HG03575 (cell line): ENCODE measurements at regions not wholly inside any gene's neighbourhood (a gene's known extent, or its start where the extent isn't known, plus 50 kb on each side); places are given as distances from the start of the nearest gene placed in this dataset.
"Not testable (repeated sequence)": the region's sequence is repeated elsewhere in the genome, so short reads cannot be mapped to it uniquely, and the experiment has no call there.

Experiments
- ATAC-seq: cut with Tn5 transposase; IDR thresholded peaks from one replicate; pipeline ENCODE4 v1.9.1; 2021; ENCODE audit not compliant: unreplicated experiment, insufficient number of reproducible peaks, low FRiP score; ENCODE audit errors: extremely low read depth

DNA sequence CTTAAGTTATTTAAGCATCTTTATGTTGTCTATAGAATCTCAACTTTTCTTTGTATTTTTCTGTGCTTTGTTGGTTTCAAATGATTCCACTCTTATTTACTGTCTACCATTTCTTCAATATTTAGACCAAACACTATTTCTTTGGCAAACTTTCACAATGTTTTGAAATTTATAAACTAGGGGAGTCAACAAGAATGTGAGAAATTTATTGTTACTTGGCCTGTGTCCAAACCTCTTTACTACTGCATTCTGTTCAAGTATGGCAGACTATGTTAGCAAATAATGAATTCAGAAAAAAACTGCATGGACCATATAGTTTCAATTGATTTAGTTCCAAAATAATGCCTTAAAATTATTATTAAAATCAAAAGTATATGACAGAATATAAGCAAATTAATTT is 470.2 kb downstream of the FBXO15 start:
- no peak for ATAC-seq

DNA sequence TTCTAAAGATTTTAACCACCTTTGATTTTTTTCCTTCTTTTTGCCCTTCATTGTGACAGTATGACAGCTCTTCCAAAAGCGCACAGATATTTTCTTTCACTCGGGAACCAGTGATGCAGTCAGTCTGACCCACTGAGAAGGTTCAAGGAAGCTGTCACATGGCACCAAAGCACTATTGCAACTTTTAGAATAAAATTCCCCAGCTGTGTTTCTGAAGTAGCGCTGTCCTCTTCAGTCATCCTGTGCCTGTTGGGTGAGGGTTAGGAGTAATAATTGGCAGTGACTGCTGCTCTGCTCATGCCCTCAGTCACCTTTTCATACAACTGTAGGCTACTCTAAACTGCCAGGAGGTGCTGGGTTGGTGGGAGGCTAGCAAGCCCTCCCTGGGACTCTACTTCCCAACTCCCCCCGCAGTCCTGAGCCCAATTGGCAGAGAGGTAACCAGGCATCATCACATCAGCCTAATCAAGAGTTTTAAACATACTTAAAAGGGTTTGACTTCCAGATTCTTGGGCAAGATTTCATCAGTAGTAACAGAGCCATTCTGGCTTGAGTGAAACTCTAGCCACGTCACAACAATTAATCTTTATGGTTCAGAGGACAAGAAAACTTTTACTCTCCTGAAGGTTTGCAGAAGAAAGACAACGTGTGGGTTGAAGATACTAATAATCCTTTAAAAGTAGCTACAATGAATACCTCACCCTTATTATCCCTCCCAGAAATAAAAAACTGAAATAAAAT is 473.3 kb downstream of the FBXO15 start:
- no peak for ATAC-seq

DNA sequence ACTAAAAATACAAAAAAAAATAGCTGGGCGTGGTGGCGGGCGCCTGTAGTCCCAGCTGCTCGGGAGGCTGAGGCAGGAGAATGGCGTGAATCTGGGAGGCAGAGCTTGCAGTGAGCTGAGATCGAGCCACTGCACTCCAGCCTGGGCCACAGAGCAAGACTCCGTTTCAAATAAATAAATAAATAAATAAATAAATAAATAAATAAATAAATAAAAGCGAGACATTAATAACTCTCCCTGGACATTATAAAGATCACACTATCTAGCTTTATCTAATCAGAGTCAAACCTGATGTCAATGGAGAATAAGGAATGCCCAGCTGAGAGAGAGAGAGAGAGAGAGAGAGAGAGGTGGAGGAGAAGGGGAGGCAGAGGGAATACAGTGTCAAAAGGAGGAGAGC is 476.2 kb downstream of the FBXO15 start:
- ATAC-seq, result not testable (repeated sequence)

DNA sequence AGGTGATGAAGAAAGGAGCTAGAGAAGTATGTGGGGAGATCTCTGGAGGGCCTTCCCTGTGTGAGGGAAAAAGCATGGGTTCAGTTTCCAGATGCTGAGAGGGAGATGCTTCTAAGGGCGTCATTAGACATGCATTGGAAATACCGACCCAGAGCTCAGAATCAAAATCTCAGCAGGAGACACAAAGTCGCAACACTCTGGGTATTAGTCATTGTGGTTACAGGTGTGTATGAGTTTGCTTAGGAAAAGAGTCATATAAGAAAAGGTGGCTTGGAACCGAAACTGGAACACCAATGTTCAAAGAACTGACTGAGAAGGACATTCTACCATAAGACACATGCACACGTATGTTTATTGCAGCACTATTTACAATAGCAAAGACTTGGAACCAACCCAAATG is 477.1 kb downstream of the FBXO15 start:
- no peak for ATAC-seq

DNA sequence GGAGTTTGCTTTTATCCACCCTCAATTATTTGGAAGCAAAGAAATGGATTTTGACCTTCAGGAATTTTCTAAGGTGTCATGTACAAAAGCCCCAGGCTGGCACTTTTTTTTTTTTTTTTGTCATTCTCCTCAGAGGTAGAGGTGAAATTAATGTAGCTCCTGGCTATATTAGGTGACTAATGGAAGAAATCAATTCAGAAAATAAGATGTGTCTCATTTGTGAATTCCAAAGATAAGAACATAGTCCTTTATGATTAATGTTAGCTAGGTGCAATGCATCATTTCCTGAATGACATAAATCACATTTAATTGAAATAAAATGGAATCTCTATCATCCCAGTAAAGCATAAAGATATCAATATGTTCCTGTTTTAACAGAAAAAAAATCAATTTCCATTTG is 477.6 kb downstream of the FBXO15 start:
- ATAC-seq, result no peak

- no peak for ATAC-seq
Observed at GRCh38 chr18:73669297-73669696, 478.3 kb downstream of the FBXO15 start.

- ATAC-seq, result no peak
Observed at GRCh38 chr18:73668051-73668450, 479.6 kb downstream of the FBXO15 start.

GRCh38 chr18:73666772-73667171 is 480.9 kb downstream of the FBXO15 start:
- ATAC-seq, result no peak

- no peak for ATAC-seq
Observed at GRCh38 chr18:73664896-73665295, 482.7 kb downstream of the FBXO15 start.

- no peak for ATAC-seq
Observed at GRCh38 chr18:73663581-73663980, 484.1 kb downstream of the FBXO15 start.

- no peak for ATAC-seq
Observed at GRCh38 chr18:73662421-73662820, 485.2 kb downstream of the FBXO15 start.

DNA sequence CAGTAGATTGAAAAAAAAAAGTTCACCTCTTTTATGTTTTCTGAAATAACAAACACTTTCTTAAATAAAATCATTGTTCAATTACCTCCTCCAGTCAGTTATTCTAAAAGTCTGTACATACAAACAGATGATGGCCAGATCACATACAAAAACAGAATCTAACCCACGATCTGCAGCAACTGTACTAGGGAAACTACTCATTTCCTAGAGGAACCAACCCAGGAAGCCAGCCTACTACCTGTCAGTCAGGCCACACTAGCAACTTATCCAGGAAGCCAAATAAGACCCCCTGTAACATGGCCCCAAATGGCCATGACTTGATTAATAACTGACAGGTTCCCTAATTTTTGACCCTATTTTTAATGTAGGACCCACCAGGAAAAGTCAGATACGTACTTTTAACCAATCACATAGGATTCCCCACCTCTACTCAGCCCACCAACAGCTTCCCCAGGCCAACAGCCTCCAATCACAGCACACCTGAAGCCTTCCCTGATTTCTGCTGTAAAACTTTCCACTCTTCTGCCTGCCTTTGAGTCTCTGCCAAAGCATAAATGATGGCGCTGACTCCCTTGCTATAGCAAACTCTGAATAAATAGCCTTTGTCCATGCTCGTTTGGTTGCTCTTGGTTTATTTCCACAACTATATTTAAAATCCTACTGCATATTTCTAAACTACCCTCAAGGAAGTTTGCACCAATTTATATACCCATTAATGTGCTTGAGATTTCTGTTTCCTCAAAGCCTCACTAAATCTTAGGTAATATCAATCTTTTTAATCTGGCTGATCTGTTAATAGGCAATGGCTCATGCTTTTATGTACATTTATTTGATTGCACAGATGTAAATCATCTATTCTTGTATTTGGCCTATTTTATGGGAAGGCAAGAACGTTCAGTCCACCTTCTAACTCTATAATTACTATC is 486.4 kb downstream of the FBXO15 start:
- ATAC-seq, result no peak

GRCh38 chr18:73656691-73657090 is 490.9 kb downstream of the FBXO15 start:
- ATAC-seq, result no peak

GRCh38 chr18:73653827-73654226 is 493.8 kb downstream of the FBXO15 start:
- no peak for ATAC-seq

DNA sequence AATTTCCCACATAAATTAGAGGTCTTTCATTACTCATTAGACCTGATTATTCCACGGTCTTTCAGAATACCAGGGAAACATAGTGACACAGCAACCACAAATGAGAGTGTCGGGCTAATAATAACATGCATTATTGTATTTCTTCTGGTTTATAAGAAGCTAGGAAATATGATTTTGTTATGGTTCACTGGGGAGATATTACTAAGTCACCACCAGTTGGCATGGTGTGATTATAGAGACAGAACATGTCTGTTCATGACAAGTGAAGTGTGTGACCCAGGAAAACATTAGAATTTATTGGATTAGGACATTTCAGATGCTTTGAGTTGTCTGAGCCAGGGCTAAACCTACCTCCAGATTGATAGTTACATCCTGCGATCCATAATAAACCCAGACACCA is 494.4 kb downstream of the FBXO15 start:
- no peak for ATAC-seq

- no peak for ATAC-seq
Observed at GRCh38 chr18:73647391-73647790, 500.2 kb downstream of the FBXO15 start.

GRCh38 chr18:73646772-73647171 is 500.9 kb downstream of the FBXO15 start:
- no peak for ATAC-seq

GRCh38 chr18:73646196-73646595 is 501.4 kb downstream of the FBXO15 start:
- ATAC-seq, result no peak

- no peak for ATAC-seq
Observed at GRCh38 chr18:73645160-73645715, 502.4 kb downstream of the FBXO15 start.

DNA sequence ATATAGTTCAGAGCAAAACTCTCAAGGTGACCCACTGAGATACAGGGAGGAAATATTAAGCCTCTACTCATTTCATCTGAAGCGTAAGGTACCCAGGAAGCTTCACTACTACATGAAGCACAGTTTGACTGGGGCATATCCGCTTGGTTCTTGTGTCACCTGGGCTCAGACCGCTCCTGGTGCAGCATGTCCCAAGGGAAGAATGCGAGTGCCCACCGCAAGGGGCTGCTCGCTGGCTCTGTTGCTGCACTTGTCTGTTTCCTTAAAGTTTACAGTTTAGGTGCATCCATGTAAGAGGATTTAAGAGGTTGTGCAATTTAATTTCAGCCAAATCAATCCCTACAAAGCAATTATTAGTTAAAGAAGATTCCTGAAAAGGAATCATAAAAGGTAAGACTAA is 507.8 kb downstream of the FBXO15 start:
- no peak for ATAC-seq
